HL-60 (cell line): ENCODE measurements at regions not wholly inside any gene's neighbourhood (a gene's known extent, or its start where the extent isn't known, plus 50 kb on each side); places are given as distances from the start of the nearest gene placed in this dataset.

Experiments
- DNase-seq, 2 experiments: peaks; one replicate each; pipeline ENCODE4 v3.0.0-alpha.2; 2010 to 2020; ENCODE audit warnings: low read depth in 1 of 2, low spot score in 1 of 2
- H3K27ac ChIP-seq: fragments of 250-450 bp; sonication (Bioruptor Pico); replicated peaks from 2 replicates; pipeline ENCODE4 v1.5.1; 2020; ENCODE audit warnings: mild to moderate bottlenecking, moderate library complexity
- H3K27me3 ChIP-seq: fragments of 250-450 bp; sonication (Bioruptor Pico); 2 replicates; pipeline ENCODE4 v1.5.1; 2021; ENCODE audit warnings: mild to moderate bottlenecking, moderate library complexity; ENCODE audit not compliant: insufficient read depth, poor library complexity, severe bottlenecking
- H3K4me3 ChIP-seq: replicated peaks from 2 replicates; pipeline ENCODE4 v1.5.1; 2011; ENCODE audit warnings: mild to moderate bottlenecking, control low read depth, low read length; ENCODE audit not compliant: insufficient read depth
- GABPA ChIP-seq: IDR thresholded peaks from 2 replicates; pipeline ENCODE4 v1.6.1; 2012; ENCODE audit warnings: low read depth
- POLR2AphosphoS5 ChIP-seq: IDR thresholded peaks from 2 replicates; pipeline ENCODE4 v1.6.1; 2012; ENCODE audit warnings: low read depth
- SPI1 ChIP-seq: IDR thresholded peaks from 2 replicates; pipeline ENCODE4 v1.6.1; 2012; ENCODE audit warnings: low read depth, mild to moderate bottlenecking, borderline replicate concordance
- TF ChIP-seq, protein P1 (sequence below): IDR thresholded peaks from 2 replicates; pipeline ENCODE4 v1.6.1; 2012; ENCODE audit warnings: low read depth; ENCODE audit not compliant: insufficient replicate concordance
- TF ChIP-seq, protein P2 (sequence below): IDR thresholded peaks from one replicate; pipeline ENCODE4 v1.5.1; 2011; ENCODE audit warnings: low read length, control low read depth, inconsistent platforms; ENCODE audit not compliant: insufficient read depth

DNA sequence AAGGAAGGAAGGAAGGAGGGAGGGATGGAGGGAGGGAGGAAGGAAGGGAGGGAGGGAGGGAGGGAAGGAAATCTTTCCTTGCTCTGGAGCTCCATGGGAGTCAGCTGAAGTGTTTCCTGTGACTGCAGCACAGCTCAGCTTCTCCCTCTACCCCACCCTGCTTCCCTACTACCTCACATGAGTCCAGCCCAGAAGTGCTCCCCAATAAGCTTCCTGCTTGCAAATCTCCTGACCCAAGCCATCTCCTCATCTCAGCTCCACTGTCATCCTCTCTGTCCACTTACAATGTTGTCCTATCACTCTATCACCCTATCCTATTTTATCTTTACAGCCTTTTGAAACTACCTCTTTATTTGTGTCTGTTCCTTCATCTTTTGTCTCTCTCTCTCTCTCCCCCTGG, 52.9 kb upstream of the SSBP3 start:
- TF ChIP-seq, protein P1, sequence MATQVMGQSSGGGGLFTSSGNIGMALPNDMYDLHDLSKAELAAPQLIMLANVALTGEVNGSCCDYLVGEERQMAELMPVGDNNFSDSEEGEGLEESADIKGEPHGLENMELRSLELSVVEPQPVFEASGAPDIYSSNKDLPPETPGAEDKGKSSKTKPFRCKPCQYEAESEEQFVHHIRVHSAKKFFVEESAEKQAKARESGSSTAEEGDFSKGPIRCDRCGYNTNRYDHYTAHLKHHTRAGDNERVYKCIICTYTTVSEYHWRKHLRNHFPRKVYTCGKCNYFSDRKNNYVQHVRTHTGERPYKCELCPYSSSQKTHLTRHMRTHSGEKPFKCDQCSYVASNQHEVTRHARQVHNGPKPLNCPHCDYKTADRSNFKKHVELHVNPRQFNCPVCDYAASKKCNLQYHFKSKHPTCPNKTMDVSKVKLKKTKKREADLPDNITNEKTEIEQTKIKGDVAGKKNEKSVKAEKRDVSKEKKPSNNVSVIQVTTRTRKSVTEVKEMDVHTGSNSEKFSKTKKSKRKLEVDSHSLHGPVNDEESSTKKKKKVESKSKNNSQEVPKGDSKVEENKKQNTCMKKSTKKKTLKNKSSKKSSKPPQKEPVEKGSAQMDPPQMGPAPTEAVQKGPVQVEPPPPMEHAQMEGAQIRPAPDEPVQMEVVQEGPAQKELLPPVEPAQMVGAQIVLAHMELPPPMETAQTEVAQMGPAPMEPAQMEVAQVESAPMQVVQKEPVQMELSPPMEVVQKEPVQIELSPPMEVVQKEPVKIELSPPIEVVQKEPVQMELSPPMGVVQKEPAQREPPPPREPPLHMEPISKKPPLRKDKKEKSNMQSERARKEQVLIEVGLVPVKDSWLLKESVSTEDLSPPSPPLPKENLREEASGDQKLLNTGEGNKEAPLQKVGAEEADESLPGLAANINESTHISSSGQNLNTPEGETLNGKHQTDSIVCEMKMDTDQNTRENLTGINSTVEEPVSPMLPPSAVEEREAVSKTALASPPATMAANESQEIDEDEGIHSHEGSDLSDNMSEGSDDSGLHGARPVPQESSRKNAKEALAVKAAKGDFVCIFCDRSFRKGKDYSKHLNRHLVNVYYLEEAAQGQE, result no peak
- no peak for TF ChIP-seq POLR2AphosphoS5
- no peak for TF ChIP-seq GABPA
- TF ChIP-seq SPI1, result no peak
- TF ChIP-seq, protein P2, sequence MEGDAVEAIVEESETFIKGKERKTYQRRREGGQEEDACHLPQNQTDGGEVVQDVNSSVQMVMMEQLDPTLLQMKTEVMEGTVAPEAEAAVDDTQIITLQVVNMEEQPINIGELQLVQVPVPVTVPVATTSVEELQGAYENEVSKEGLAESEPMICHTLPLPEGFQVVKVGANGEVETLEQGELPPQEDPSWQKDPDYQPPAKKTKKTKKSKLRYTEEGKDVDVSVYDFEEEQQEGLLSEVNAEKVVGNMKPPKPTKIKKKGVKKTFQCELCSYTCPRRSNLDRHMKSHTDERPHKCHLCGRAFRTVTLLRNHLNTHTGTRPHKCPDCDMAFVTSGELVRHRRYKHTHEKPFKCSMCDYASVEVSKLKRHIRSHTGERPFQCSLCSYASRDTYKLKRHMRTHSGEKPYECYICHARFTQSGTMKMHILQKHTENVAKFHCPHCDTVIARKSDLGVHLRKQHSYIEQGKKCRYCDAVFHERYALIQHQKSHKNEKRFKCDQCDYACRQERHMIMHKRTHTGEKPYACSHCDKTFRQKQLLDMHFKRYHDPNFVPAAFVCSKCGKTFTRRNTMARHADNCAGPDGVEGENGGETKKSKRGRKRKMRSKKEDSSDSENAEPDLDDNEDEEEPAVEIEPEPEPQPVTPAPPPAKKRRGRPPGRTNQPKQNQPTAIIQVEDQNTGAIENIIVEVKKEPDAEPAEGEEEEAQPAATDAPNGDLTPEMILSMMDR, result no peak
- Histone ChIP-seq H3K4me3 (no peak overlapping the region), H3K27ac (no peak overlapping the region), H3K27me3 (no peaks in the 10 kb centered on the region)
- no peak for DNase-seq

DNA sequence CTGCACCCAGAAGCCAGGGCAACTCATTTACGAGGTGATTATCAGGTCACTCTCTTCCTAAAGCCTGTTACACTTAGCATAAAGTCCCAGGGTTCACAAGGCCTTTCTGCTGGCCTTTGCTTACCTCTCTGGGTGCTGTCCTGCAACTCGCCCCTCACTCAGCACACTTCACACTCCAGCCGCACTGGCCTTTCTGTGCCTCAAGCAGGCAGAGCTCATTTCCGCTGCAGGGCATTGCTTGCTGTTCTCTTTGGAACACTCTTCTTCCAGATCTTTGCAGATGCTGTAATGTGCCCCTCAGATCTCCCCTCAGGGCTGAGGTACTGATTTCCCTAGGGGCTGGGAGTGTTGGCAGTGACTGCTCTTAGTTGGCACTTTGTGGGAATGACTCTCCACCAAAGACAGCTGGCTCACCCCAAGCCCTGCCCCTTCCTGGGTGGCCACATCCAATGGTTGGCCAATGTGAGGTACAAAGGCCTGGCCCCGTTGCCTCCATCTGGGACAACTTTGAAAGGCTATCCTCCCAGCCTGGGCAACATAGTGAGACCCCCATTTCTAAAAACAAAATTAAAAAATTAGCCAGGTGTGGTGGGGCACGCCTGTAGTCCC, 50.8 kb upstream of the SSBP3 start:
- Histone ChIP-seq H3K4me3 (no peak overlapping the region), H3K27me3 (no peaks in the 10 kb centered on the region), H3K27ac (no peak overlapping the region)
- DNase-seq, result no peak
- TF ChIP-seq, protein P2, result no peak
- TF ChIP-seq, protein P1, result no peak
- no peak for TF ChIP-seq POLR2AphosphoS5

DNA sequence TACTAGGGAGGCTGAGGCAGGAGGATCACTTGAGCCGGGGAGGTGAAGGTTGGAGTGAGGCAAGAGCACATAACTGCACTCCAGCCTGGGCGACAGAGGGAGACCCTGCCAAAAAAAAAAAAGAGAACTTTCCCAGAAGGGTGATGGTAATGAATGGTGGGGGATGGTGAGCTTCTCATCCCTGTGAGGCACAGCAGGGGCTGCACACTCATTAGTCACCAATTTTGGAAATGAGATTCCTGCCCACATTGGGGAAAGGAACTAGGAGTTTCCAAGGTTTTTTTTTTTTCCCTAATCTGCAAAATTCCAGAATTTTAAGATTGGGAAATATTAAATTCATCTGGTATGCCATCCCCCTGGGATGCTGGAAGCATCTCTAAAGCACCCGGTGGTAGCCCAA, 50.2 kb upstream of the SSBP3 start:
- H3K27me3 ChIP-seq, result no peaks in the 10 kb centered on the region
- no peak for DNase-seq
- no peak overlapping the region for H3K4me3 ChIP-seq
- H3K27ac ChIP-seq, result no peak overlapping the region
- TF ChIP-seq POLR2AphosphoS5 (no peak), SPI1 (no peak), GABPA (no peak)
- TF ChIP-seq, protein P1, result no peak
- TF ChIP-seq, protein P2, result no peak
